T-helper 2 cell treated with Interferon-gamma antibody and Interleukin-4, amounts not matched to agents 100 ng/mL and 5 ng/mL, for 36 hours (primary cell): ENCODE measurements at regions not wholly inside any gene's neighbourhood (a gene's known extent, or its start where the extent isn't known, plus 50 kb on each side); places are given as distances from the start of the nearest gene placed in this dataset.

Experiments used
- intact Hi-C: fragments of 100-400 bp; cut with micrococcal nuclease; formaldehyde crosslinking; loops from one replicate; pipeline ENCODE4 v1.15.1; 2023

GRCh38 chr13:72246396-72246795 lies 379.4 kb upstream of the DACH1 start:
- intact Hi-C loops: no loop called here

- intact Hi-C loops: no loop called here
These were observed 377.8 kb upstream of the DACH1 start for GRCh38 chr13:72244788-72245187.

GRCh38 chr13:72230131-72230530 lies 363.1 kb upstream of the DACH1 start:
- intact Hi-C loops: no loop called here

GRCh38 chr13:72229067-72229466 lies 362.1 kb upstream of the DACH1 start:
- intact Hi-C loops: no loop called here

- intact Hi-C loops: no loop called here
These were observed 354.4 kb upstream of the DACH1 start for GRCh38 chr13:72221276-72221962.

- intact Hi-C loops: no loop called here
These were observed 352.0 kb upstream of the DACH1 start for GRCh38 chr13:72218966-72219365.

- intact Hi-C loops: no loop called here
These were observed 350.1 kb upstream of the DACH1 start for GRCh38 chr13:72217142-72217541.

- intact Hi-C loops: no loop called here
These were observed 341.2 kb upstream of the DACH1 start for GRCh38 chr13:72208112-72208645.

GRCh38 chr13:72205773-72206172 lies 338.8 kb upstream of the DACH1 start:
- intact Hi-C loops: no loop called here

GRCh38 chr13:72204291-72204690 lies 337.3 kb upstream of the DACH1 start:
- intact Hi-C loops: no loop called here

- intact Hi-C loops: no loop called here
These were observed 334.7 kb upstream of the DACH1 start for GRCh38 chr13:72201726-72202125.

GRCh38 chr13:72199640-72200039 lies 332.6 kb upstream of the DACH1 start:
- intact Hi-C loops: no loop called here

GRCh38 chr13:72198967-72199560 lies 332.1 kb upstream of the DACH1 start:
- intact Hi-C loops: no loop called here

- intact Hi-C loops: no loop called here
These were observed 331.0 kb upstream of the DACH1 start for GRCh38 chr13:72198042-72198441.

- intact Hi-C loops: no loop called here
These were observed 328.2 kb upstream of the DACH1 start for GRCh38 chr13:72195044-72195704.

- intact Hi-C loops: no loop called here
These were observed 327.5 kb upstream of the DACH1 start for GRCh38 chr13:72194523-72194922.

- intact Hi-C loops: no loop called here
These were observed 319.9 kb upstream of the DACH1 start for GRCh38 chr13:72186730-72187422.

GRCh38 chr13:72185776-72186175 lies 318.8 kb upstream of the DACH1 start:
- intact Hi-C loops: no loop called here

GRCh38 chr13:72181661-72182060 lies 314.7 kb upstream of the DACH1 start:
- intact Hi-C loops: no loop called here

GRCh38 chr13:72180253-72180952 lies 313.4 kb upstream of the DACH1 start:
- intact Hi-C loops: no loop called here

GRCh38 chr13:72174549-72174948 lies 307.5 kb upstream of the DACH1 start:
- intact Hi-C loops: no loop called here
